SU-DHL-6 (cell line): ENCODE measurements at regions not wholly inside any gene's neighbourhood (a gene's known extent, or its start where the extent isn't known, plus 50 kb on each side); places are given as distances from the start of the nearest gene placed in this dataset.

Experiments
- EZH2phosphoT487 ChIP-seq: fragments of 200-600 bp; sonication (generic), shearing (Covaris generic); conservative IDR thresholded peaks from 2 replicates; pipeline ENCODE4 v1.6.1; 2018; ENCODE audit warnings: mild to moderate bottlenecking, antibody characterized with exemption, low read length, moderate library complexity, mixed read lengths
- TF ChIP-seq, protein P1 (sequence below): fragments of 200-600 bp; sonication (generic); IDR thresholded peaks from one replicate; pipeline ENCODE4 v1.5.1; 2017; ENCODE audit warnings: antibody characterized with exemption, mild to moderate bottlenecking, low read length, moderate library complexity; ENCODE audit not compliant: insufficient read depth, poor library complexity, severe bottlenecking

DNA sequence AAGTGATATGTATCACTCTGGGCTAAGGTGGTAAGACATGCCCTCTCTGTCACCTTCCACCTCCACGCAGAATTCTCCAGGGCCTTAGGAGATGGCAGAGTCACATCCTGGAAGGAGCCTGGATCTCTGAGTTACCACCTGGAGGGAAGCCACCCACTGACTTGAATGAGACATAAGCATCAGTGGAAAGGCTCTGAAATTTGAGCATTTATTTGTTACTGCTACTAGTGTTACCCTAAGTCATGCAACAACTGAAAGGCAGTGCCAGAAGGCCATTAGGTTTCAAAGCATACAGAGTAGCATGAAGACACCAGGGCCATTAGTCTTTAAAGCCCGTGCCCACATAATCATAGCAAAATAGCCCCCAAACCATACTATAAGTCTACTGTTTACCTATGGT, 230.3 kb upstream of the IRF2BP2 start:
- TF ChIP-seq, protein P1, sequence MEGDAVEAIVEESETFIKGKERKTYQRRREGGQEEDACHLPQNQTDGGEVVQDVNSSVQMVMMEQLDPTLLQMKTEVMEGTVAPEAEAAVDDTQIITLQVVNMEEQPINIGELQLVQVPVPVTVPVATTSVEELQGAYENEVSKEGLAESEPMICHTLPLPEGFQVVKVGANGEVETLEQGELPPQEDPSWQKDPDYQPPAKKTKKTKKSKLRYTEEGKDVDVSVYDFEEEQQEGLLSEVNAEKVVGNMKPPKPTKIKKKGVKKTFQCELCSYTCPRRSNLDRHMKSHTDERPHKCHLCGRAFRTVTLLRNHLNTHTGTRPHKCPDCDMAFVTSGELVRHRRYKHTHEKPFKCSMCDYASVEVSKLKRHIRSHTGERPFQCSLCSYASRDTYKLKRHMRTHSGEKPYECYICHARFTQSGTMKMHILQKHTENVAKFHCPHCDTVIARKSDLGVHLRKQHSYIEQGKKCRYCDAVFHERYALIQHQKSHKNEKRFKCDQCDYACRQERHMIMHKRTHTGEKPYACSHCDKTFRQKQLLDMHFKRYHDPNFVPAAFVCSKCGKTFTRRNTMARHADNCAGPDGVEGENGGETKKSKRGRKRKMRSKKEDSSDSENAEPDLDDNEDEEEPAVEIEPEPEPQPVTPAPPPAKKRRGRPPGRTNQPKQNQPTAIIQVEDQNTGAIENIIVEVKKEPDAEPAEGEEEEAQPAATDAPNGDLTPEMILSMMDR, result no peak
- no peak for TF ChIP-seq EZH2phosphoT487
